WTC11 (cell line): ENCODE measurements at regions not wholly inside any gene's neighbourhood (a gene's known extent, or its start where the extent isn't known, plus 50 kb on each side); places are given as distances from the start of the nearest gene placed in this dataset.

Experiments used
- ATAC-seq: fragments of 200-7000 bp; cut with Tn5 transposase; 2 replicates; pipeline ENCODE4 v1.10.0; 2021; ENCODE audit warnings: mild to moderate bottlenecking, moderate library complexity
- CTCF ChIA-PET: fragments of 300-600 bp; sonication (Branson Sonifier 250); formaldehyde crosslinking; loops from one replicate; lab custom pipeline; 2021; ENCODE audit warnings: antibody characterized with exemption; lab: Charles Lee
- POLR2A ChIA-PET: fragments of 350-600 bp; sonication (Branson Sonifier 250); formaldehyde crosslinking; loops from one replicate; lab custom pipeline; 2021; ENCODE audit warnings: antibody characterized with exemption; lab: Charles Lee
- DNase-seq: peaks from one replicate; pipeline ENCODE4 v3.0.0; 2021; ENCODE audit warnings: low spot score
- H3K27ac Mint-ChIP-seq: 2 replicates; pipeline ENCODE4 v1.8.0; 2021; ENCODE audit warnings: mixed read lengths
- H3K27me3 Mint-ChIP-seq: 2 replicates; pipeline ENCODE4 v1.8.0; 2021; ENCODE audit warnings: low read depth, mild to moderate bottlenecking, moderate library complexity, mixed read lengths
- H3K36me3 Mint-ChIP-seq: 2 replicates; pipeline ENCODE4 v1.8.0; 2021; ENCODE audit warnings: mixed read lengths
- H3K4me1 Mint-ChIP-seq: 2 replicates; pipeline ENCODE4 v1.8.0; 2022; ENCODE audit warnings: mixed read lengths
- H3K4me3 Mint-ChIP-seq: 2 replicates; pipeline ENCODE4 v1.8.0; 2021; ENCODE audit warnings: mild to moderate bottlenecking, moderate library complexity, mixed read lengths
- H3K9me3 Mint-ChIP-seq: 2 replicates; pipeline ENCODE4 v1.8.0; 2021; ENCODE audit warnings: mixed read lengths
- AR ChIP-seq: fragments of 250-450 bp; sonication (Bioruptor Pico); IDR thresholded peaks from 2 replicates; pipeline ENCODE4 v1.9.0; 2021; ENCODE audit warnings: mild to moderate bottlenecking
- ATF6 ChIP-seq: sonication (generic); formaldehyde crosslinking; IDR thresholded peaks from 2 replicates; pipeline ENCODE4 v1.8.1; 2023; ENCODE audit warnings: mild to moderate bottlenecking, missing genetic modification reagents
- CREB1 ChIP-seq: sonication (generic); formaldehyde crosslinking; IDR thresholded peaks from 2 replicates; pipeline ENCODE4 v1.8.0; 2023; ENCODE audit warnings: mild to moderate bottlenecking, missing genetic modification reagents
- CTCF ChIP-seq: fragments of 200-600 bp; IDR thresholded peaks from 2 replicates; pipeline ENCODE4 v1.8.0; 2022; ENCODE audit warnings: antibody characterized with exemption
- ELF4 ChIP-seq: sonication (generic); formaldehyde crosslinking; IDR thresholded peaks from 2 replicates; pipeline ENCODE4 v1.8.1; 2022; ENCODE audit warnings: low read depth, mild to moderate bottlenecking, moderate library complexity, missing genetic modification reagents
- ESRRA ChIP-seq: sonication (generic); formaldehyde crosslinking; IDR thresholded peaks from 2 replicates; pipeline ENCODE4 v1.8.1; 2022; ENCODE audit warnings: mild to moderate bottlenecking, missing genetic modification reagents, borderline replicate concordance
- FOXP4 ChIP-seq: sonication (generic); formaldehyde crosslinking; IDR thresholded peaks from 2 replicates; pipeline ENCODE4 v1.8.0; 2022; ENCODE audit warnings: mild to moderate bottlenecking, missing genetic modification reagents
- JAZF1 ChIP-seq: fragments of 250-450 bp; sonication (Bioruptor Pico); IDR thresholded peaks from 2 replicates; pipeline ENCODE4 v1.9.0; 2021; ENCODE audit warnings: moderate library complexity, mild to moderate bottlenecking, inconsistent platforms
- JUN ChIP-seq: sonication (generic); formaldehyde crosslinking; IDR thresholded peaks from 2 replicates; pipeline ENCODE4 v1.8.0; 2023; ENCODE audit warnings: mild to moderate bottlenecking, missing genetic modification reagents
- MAX ChIP-seq: sonication (generic); formaldehyde crosslinking; IDR thresholded peaks from 2 replicates; pipeline ENCODE4 v1.8.0; 2022; ENCODE audit warnings: mild to moderate bottlenecking, missing genetic modification reagents
- MLX ChIP-seq: sonication (generic); formaldehyde crosslinking; IDR thresholded peaks from 2 replicates; pipeline ENCODE4 v1.8.1; 2023; ENCODE audit warnings: mild to moderate bottlenecking, missing genetic modification reagents, moderate library complexity
- MXD4 ChIP-seq: fragments of 250-450 bp; sonication (Bioruptor Pico); IDR thresholded peaks from 2 replicates; pipeline ENCODE4 v1.8.0; 2021; ENCODE audit warnings: mild to moderate bottlenecking, moderate library complexity, borderline replicate concordance
- RELA ChIP-seq: sonication (generic); formaldehyde crosslinking; IDR thresholded peaks from 2 replicates; pipeline ENCODE4 v1.8.1; 2022; ENCODE audit warnings: missing genetic modification reagents, mild to moderate bottlenecking, borderline replicate concordance
- SOX15 ChIP-seq: fragments of 250-450 bp; sonication (Bioruptor Pico); IDR thresholded peaks from 2 replicates; pipeline ENCODE4 v1.9.0; 2021; ENCODE audit warnings: mild to moderate bottlenecking
- STAT6 ChIP-seq: sonication (generic); formaldehyde crosslinking; conservative IDR thresholded peaks from 2 replicates; pipeline ENCODE4 v1.8.1; 2023; ENCODE audit warnings: mild to moderate bottlenecking, low read depth, missing genetic modification reagents, moderate library complexity
- TP53 ChIP-seq: sonication (generic); formaldehyde crosslinking; IDR thresholded peaks from 2 replicates; pipeline ENCODE4 v1.8.1; 2023; ENCODE audit warnings: mild to moderate bottlenecking, missing genetic modification reagents
- ZNF121 ChIP-seq: sonication (generic); formaldehyde crosslinking; IDR thresholded peaks from 2 replicates; pipeline ENCODE4 v1.8.0; 2023; ENCODE audit warnings: missing genetic modification reagents

GRCh38 chr11:24056051-24056450, 440.8 kb upstream of the LUZP2 start (continued):
- TF ChIP-seq JUN (CRISPR knock-in tag) (no peak), RELA (no peak), ATF6 (no peak), TP53 (CRISPR knock-in tag) (no peak), ESRRA (no peak), ELF4 (no peak), MAX (CRISPR knock-in tag) (no peak), MLX (CRISPR knock-in tag) (no peak)

- Mint-ChIP-seq H3K27me3 (no peaks in the 10 kb centered on the region), H3K27ac (no peak overlapping the region), H3K4me3 (no peak overlapping the region), H3K36me3 (no peaks in the 10 kb centered on the region), H3K4me1 (peaks cover 11% of the 10 kb centered on the region), H3K9me3 (no peaks in the 10 kb centered on the region)
- ChIA-PET CTCF (no interaction called here), POLR2A (no interaction called here)
- DNase-seq (no peak), ATAC-seq (no peak)
- TF ChIP-seq RELA (no peak), ELF4 (no peak), FOXP4 (CRISPR knock-in tag) (no peak), MXD4 (CRISPR knock-in tag) (no peak), CTCF (no peak), STAT6 (CRISPR knock-in tag) (no peak), SOX15 (CRISPR knock-in tag) (no peak), CREB1 (no peak), AR (CRISPR knock-in tag) (no peak), JAZF1 (no peak), ZNF121 (no peak)
Observed at GRCh38 chr11:24060125-24060524, 436.7 kb upstream of the LUZP2 start.
